Adrenal gland (tissue), 9 donors: ENCODE measurements at regions not wholly inside any gene's neighbourhood (a gene's known extent, or its start where the extent isn't known, plus 50 kb on each side); places are given as distances from the start of the nearest gene placed in this dataset.

Experiments used
- DNase-seq, 7 donors: peaks; one replicate each; pipeline ENCODE4 v3.0.0-alpha.2; 2019 to 2020
- H3K27ac ChIP-seq, 5 donors: fragments of 200-600 bp; sonication (generic) in 4 of 5; 1 replicate in 3 of 5; 2 replicates in 2 of 5; pipeline versions ENCODE4 v1.5.1 to v1.8.0; 2016 to 2020; ENCODE audit warnings: mild to moderate bottlenecking in 1 of 5
- H3K27me3 ChIP-seq: fragments of 200-600 bp; 2 replicates; pipeline ENCODE4 v1.8.0; 2021
- H3K36me3 ChIP-seq, 2 donors: fragments of 200-600 bp; replicated peaks in 1 of 2; 1 replicate in 1 of 2; 2 replicates in 1 of 2; pipeline versions ENCODE4 v1.5.1 to v1.8.0; 2018 to 2022
- H3K4me1 ChIP-seq, 2 donors: fragments of 200-600 bp; replicated peaks in 1 of 2; 1 replicate in 1 of 2; 2 replicates in 1 of 2; pipeline versions ENCODE4 v1.5.1 to v1.8.0; 2018 to 2021
- H3K4me3 ChIP-seq, 4 donors: fragments of 200-600 bp; sonication (generic) in 3 of 4; one replicate each; pipeline ENCODE4 v1.5.1; 2016 to 2018
- H3K9me3 ChIP-seq, 3 donors: fragments of 200-600 bp; sonication (generic) in 1 of 3; replicated peaks in 1 of 3; 1 replicate in 2 of 3; 2 replicates in 1 of 3; pipeline versions ENCODE4 v1.5.1 to v1.8.0; 2016 to 2021
- CTCF ChIP-seq, 6 experiments: fragments of 450-650 bp in 4 of 6; fragments of 200-600 bp in 2 of 6; sonication (generic) in 1 of 6; IDR thresholded peaks; 1 replicate in 5 of 6; 2 replicates in 1 of 6; pipeline versions ENCODE4 v1.5.1 to v1.8.0; 2016 to 2021; ENCODE audit warnings: antibody characterized with exemption in 6 of 6, mild to moderate bottlenecking in 2 of 6, moderate library complexity in 1 of 6
- POLR2A ChIP-seq, 2 donors: fragments of 450-650 bp; IDR thresholded peaks; one replicate each; pipeline ENCODE4 v1.6.1; 2017; ENCODE audit warnings: antibody characterized with exemption in 2 of 2, mild to moderate bottlenecking in 2 of 2, moderate library complexity in 1 of 2
- WGBS, 4 donors: extraction: QIAGEN DNeasy Blood & Tissue Kit in 2 of 4; methylation state at CpG; one replicate each; pipeline versions ENCODE4 v1.1.5 to v1.1.7; 2013 to 2017; 5-methylcytosine and 5-hydroxymethylcytosine counted together
- intact Hi-C, 2 donors: fragments of 100-400 bp; cut with DNase I; formaldehyde crosslinking; loops; one replicate each; pipeline versions ENCODE4 v1.14.1 to v1.15.0; 2022 to 2023
- donor health status: healthy with polysubstance abuse.
- donor health status: Bipolar disorder and iron deficiency.
- donor health status: DM: yes; HTN: yes; CAD: no.
- donor health status: DM: no; HTN: no; CAD: no.
- donor health status: DM: no; HTN: no; CAD: no.

- Histone ChIP-seq H3K36me3 (no peaks in the 10 kb centered on the region), H3K4me1 (no peaks in the 10 kb centered on the region), H3K27ac (no peak overlapping the region), H3K4me3 (no peak overlapping the region), H3K27me3 (no peaks in the 10 kb centered on the region), H3K9me3 (no peaks in the 10 kb centered on the region)
- TF ChIP-seq POLR2A (IDR thresholded peaks at IDR 0.05) (no peak), CTCF (IDR thresholded peaks at IDR 0.05) (no peak)
- 61 to 84% (median 77%) methylated on average over 2 of the region's 2 CpGs for WGBS, 4 donors
- intact Hi-C loops: no loop called here
- DNase-seq: no peak
These were observed 395.2 kb upstream of the CNTN5 start for GRCh38 chr11:98625526-98625925.

- H3K27ac ChIP-seq: no peak overlapping the region
- intact Hi-C loops: no loop called here
- WGBS, 4 donors: 70 to 84% (median 77%) methylated on average over 8 of the region's 8 CpGs
- H3K4me1 ChIP-seq: no peaks in the 10 kb centered on the region
- H3K36me3 ChIP-seq: no peaks in the 10 kb centered on the region
- TF ChIP-seq POLR2A (IDR thresholded peaks at IDR 0.05) (no peak), CTCF (IDR thresholded peaks at IDR 0.05) (no peak)
- no peaks in the 10 kb centered on the region for H3K27me3 ChIP-seq
- H3K4me3 ChIP-seq: no peak overlapping the region
- no peak for DNase-seq
- no peaks in the 10 kb centered on the region for H3K9me3 ChIP-seq
These were observed 390.0 kb upstream of the CNTN5 start for GRCh38 chr11:98630736-98631135.

- TF ChIP-seq POLR2A (IDR thresholded peaks at IDR 0.05) (no peak), CTCF (IDR thresholded peaks at IDR 0.05) (no peak)
- H3K9me3 ChIP-seq: no peaks in the 10 kb centered on the region
- H3K4me3 ChIP-seq: no peak overlapping the region
- H3K4me1 ChIP-seq: no peaks in the 10 kb centered on the region
- DNase-seq: no peak
- intact Hi-C loops: no loop called here
- no peaks in the 10 kb centered on the region for H3K27me3 ChIP-seq
- H3K27ac ChIP-seq: no peak overlapping the region
- no peaks in the 10 kb centered on the region for H3K36me3 ChIP-seq
These were observed 363.0 kb upstream of the CNTN5 start for GRCh38 chr11:98657711-98658110.

- H3K27me3 ChIP-seq: no peaks in the 10 kb centered on the region
- H3K36me3 ChIP-seq: no peaks in the 10 kb centered on the region
- no peak overlapping the region for H3K4me3 ChIP-seq
- H3K27ac ChIP-seq: no peak overlapping the region
- no peaks in the 10 kb centered on the region for H3K9me3 ChIP-seq
- no peak for TF ChIP-seq POLR2A (IDR thresholded peaks at IDR 0.05)
- TF ChIP-seq CTCF (IDR thresholded peaks at IDR 0.05): no peak
- no peaks in the 10 kb centered on the region for H3K4me1 ChIP-seq
- intact Hi-C loops: no loop called here
- no peak for DNase-seq
- WGBS, 4 donors: 56 to 70% (median 61%) methylated on average over 4 of the region's 4 CpGs
These were observed 361.3 kb upstream of the CNTN5 start for GRCh38 chr11:98659431-98659830.
